ENCODE measurements at regions not wholly inside any gene's neighbourhood (a gene's known extent, or its start where the extent isn't known, plus 50 kb on each side); places are given as distances from the start of the nearest gene placed in this dataset.

- no peak for TF ChIP-seq MAX (IDR thresholded peaks at IDR 0.05)
- TF ChIP-seq USF2 (IDR thresholded peaks at IDR 0.05) = no peak
- TF ChIP-seq SREBF2 (IDR thresholded peaks at IDR 0.05) = no peak
Observed at GRCh38 chr15:54859982-54860381, 336.8 kb downstream of the RSL24D1 start.

All from A549 (cell line).